GM21528 (cell line): ENCODE measurements at regions not wholly inside any gene's neighbourhood (a gene's known extent, or its start where the extent isn't known, plus 50 kb on each side); places are given as distances from the start of the nearest gene placed in this dataset.
A peak's percentile ranks its signal among the peaks of the same experiment; 100 is the strongest.

ENCODE experiments used
- ATAC-seq: cut with Tn5 transposase; IDR thresholded peaks from one replicate; pipeline ENCODE4 v1.9.1; 2021; ENCODE audit warnings: mild to moderate bottlenecking, moderate library complexity; ENCODE audit not compliant: unreplicated experiment, low FRiP score

DNA sequence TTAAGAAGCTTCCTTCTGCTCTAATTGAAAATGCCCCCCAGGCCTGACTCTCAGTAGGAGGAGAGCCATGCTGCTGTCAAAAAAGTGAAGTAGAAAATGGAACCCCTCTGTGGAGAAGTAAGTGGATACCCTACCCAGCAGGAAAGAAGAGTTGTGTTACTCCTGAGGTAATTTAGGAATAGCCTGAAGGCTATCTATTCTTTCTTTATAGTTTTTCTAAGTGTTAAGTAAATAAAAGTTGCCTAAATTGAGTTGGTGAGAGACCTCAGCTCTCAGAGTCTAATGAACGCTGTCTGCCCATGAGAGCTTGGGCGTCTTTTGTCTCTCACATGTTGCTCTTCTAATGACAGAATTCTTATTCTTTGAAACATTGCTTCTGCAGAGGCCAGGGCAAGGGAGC is 116.2 kb downstream of the NSUN3 start:
- ATAC-seq = no peak

DNA sequence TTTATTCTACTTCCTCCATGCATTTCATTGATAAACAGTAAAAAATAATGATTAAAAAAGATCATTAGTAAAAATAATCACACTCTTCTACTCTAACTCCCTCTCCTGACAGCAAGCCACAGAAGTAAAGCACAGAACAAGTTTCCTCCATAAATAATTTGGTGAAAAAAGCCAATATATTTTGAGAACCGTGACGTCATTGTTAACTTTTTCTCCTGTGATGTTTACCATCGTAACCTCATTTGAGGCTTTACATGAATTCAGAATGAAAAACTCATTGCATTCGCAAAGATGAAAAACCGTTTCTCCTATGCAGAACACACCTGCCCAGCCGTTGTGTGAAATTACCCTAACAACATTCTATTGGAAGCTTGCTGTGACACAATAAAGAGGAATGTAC is 120.7 kb downstream of the NSUN3 start:
- no peak for ATAC-seq

DNA sequence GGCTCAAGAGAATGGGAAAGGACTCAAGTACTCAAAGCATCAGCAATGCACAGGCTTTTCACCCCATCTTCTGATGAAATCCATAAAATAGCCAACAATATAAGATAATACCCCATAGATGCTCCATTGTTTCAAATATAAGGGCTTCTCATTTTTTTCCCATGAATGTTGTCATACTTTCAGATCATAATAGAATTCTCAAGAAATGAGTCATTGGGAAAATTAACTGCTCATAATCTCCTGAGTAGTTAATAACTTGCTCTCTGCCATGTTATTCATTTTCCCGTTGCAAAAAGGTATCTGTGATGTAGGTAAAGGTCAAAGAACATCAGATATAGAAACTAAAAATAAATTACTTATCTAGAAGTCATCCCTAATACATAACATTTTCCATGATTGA is 121.9 kb downstream of the NSUN3 start:
- ATAC-seq = no peak

DNA sequence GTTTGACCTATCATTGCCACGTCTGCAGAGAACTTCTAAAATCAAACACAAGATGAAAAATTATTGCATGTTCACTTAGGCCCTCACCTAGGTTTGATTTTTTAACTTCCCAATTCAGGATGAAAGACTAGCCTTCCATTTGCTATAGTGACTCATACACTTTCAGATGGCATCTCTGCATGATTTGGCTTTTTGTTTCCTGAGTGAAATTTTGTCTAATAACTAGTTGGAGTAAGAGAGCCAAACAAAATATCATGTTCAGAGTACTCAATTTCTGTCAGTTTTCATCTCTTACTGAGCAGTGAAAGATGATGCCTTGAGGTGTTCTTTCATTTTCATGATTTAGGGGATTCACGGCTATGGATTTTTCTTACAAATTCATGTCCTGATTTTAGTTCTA is 122.9 kb downstream of the NSUN3 start:
- no peak for ATAC-seq

DNA sequence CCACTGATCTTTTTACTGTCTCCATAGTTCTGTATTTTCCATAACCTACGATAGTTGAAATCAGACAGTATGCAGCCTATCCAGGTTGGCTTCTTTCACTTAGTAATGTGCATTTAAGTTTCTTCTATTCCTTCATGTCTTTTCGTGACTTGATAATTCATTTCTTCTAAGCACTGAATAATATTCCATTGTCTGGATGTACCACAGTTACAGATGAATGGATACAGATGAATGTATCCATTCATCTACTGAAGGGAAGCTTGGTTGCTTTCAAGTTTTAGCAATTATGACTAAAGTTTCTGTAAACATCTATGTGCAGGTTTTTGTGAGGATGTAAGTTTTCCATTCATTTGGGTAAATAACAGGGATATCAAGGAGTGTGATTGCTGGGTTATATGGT is 124.8 kb downstream of the NSUN3 start:
- ATAC-seq = no peak

DNA sequence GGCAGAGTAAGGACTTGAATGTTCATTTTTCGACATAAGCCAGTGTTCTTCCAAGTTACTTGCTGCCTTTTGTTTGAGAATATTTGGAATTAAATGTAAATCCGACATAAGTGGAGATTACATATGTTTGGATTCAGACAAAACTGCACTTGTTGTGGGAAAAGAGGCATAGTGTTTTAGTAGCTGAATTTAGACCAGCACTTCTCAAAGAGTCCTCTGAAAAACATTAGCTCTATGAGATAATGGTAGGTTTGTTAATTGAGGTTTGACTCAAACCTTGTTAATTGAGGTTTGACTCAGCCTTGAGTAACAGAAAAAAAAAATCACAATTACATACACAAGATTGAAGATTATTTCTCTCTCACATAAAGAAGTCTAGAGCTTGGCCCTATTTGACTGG is 132.5 kb downstream of the NSUN3 start:
- ATAC-seq = no peak

DNA sequence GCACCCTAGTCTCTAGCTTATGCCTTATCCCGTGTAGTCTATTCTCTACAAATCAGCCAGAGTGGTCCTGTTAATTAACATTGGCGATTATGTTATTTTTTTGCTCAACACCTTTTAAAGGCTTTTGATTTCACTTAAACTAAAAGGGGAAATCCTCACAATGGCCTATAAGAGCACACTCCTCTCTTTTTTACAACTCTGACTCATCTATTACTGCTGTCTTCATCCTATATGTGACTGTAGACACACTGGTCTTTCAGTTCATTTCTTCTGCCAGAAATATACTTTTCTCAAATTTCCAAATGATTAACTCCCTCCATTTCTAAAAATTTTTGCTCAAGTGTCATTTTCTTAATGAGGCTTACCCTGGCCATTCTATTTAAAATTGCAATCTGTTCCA is 143.4 kb downstream of the NSUN3 start:
- no peak for ATAC-seq

DNA sequence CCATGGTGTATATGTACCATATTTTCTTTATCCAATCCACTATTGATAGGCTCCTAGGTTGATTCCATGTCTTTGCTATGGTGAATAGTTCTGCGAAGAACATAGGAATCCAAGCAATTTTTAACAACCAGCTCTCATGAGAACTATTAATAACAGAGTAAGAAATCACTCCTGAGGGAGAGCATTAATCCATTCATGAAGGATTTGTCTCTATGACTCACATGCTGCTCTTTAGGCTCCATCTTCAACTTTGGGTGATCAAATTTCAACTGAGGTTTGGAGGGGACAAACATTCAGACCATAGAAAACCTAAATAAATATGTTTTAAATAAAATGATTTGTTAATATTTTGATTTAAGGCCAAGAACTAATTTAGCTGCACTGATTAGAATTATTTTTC is 147.4 kb downstream of the NSUN3 start:
- no peak for ATAC-seq

DNA sequence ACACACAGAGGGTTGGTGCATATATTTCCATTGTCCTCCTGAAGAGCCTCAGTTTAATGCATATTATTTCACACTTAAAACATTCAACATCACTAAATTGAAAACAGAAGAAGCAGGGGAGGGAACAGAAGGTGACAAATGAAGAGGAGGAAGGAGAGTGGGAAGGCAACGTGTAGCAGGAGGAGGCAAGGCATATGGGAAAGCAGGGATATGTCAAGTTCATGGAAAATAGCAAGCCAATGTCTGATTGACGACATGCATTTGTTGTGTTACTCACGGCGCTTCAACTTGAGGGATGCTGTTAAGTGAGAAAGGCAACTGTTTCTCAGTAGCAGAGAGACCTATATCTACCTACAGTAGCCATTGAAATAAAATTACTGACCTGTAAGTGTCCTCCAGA is 154.5 kb downstream of the NSUN3 start:
- ATAC-seq = no peak

DNA sequence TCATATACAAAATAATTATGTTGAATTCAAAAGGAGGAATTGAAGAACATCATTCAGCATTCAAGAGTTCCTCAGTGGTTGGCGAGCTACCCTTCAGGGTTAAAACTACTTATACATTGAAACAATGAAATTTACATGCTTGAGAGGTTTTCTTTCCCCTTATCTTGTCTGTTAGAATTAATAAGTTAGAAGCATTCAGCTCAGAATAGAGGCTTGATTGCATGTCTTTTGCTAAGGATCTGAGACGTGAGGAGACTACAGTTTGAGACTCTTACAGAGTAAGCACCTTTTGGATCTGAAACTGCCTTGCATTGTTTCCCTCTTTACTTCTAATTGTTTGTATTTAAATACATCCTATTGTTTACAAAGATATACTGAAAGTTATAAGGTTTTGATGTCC is 157.6 kb downstream of the NSUN3 start:
- no peak for ATAC-seq

DNA sequence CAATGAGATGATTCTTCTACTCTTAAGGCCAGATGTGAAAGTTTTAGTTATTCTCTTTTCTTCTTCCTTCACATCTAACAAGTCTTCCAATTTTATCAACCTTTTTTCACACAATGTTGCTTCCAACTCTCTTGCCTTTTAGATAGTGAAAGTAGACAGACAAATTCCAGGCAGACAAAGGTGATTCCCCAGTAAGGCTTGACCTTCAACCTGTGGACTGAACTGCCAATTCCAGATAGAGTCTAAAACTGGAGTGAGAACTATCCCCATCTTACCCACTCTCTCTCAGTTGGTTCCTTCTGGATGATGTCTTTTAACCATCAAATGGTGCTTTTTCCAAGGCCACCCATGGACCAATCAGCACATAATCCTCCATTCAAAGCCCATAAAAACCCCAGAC is 159.0 kb downstream of the NSUN3 start:
- ATAC-seq = no peak

DNA sequence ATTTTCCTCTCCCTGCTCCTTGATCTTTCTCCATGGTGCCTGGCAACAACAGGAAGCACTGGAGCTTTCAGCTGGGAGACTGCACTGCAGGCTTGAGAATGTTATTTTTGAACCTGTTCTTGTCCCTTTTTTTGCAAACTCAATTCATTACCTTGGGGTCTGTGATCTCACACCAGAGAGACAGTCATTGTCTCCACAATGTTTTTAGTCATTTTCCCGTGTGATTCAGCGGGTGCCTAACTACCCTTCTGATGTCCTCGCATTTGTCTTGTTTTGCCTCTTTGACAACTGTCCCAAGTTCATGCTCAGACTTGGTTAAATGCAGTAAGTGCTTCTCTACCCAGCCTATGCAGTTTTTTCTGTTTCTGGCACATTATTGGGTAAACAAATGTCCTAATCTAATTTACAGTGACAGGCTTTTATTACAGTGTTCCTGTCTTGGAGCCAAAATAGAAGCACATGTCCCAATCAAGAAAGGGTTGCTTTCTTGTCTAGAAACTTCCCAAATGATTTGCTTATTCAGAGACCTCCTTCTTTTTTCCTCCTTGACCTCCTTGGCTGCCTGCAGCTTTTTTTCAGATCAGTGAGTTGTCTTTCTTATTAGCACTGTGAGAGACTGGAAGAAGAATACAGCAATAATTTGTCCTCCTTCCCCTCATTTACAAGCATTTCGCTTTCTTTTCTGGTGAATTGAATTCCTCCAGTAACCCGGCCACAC is 162.4 kb downstream of the NSUN3 start:
- no peak for ATAC-seq

DNA sequence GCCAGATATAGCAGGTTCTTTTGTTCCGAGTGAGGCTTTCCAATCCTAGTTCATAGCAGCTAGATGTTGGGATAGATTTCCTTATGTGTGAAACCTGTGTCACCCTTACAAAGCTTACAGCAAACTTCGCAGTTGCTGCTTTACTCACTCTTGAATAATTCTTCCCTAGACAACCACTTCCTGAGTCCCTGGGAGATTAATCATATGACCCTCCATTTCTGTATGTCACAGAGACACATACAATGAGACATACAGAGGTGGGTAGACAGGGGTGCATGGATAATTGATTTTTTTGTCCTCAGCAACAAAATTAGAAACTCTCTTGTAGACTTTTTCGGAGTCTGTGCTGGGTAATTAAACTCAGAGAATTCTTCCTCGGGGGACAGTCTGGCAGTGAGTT is 163.2 kb downstream of the NSUN3 start:
- no peak for ATAC-seq

DNA sequence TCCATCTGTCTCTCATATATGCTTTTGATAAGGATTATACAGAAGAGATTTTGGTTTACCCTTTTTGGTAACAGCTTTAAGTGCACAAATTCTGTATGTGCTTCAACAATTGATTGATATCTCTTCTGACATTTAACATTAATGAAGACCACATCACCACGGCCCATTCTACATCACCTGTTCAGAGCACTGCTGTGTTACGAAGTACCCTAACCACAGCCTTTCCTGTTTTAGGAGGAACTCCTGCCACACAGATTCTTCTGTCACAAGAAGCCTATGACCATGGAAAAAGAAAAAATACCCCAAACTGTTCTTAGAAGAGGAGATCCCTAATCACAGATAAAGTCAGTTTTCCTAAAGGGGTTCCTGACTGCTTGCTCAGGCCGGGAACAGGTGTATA is 170.1 kb downstream of the NSUN3 start:
- no peak for ATAC-seq

DNA sequence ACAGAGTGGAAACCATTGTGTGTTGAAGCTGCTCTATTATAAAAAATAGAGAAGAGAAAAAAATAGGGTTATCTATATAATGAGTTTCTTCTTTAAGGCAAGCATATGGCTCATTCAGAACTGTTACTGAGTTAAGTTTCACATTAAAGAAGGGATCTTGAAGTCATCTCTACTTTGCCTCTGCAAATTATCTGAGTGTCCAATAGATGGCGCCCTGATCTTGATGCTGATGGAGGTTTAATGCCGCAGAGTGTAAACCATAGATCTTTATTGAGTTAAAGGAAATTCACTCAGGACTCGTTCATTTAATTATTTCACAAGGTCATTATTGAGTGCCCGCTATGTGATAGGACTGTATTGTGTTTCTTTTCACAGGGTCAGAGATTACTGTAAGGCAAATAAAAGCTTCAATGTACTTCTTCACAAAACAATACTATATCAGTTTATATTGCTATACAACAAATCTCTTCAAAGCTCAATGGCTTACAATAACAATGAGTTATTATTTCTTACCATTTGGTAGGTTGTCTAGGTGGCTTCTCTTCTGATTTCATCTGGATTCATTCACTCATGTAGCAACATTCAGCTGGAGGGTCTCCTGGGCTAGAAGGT is 171.4 kb downstream of the NSUN3 start:
- no peak for ATAC-seq

DNA sequence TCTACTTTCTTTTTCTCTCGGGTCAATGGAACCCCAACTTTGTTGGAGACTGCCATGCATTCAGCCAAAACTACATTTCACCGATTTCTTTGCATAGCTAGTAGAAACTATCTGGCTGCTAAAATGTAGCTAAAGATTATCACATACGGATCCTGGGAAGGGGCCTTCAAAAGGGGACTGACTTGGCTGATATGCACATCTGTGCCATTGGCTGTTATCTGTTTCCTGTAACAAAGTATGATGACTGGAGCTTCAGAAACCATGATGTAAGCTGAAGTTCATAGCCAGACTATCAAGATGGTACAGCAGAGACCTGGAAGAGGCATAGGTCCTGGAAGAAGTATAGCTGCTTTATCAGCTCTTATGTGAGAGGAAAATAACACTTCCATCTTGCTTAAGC is 179.1 kb downstream of the NSUN3 start:
- no peak for ATAC-seq

DNA sequence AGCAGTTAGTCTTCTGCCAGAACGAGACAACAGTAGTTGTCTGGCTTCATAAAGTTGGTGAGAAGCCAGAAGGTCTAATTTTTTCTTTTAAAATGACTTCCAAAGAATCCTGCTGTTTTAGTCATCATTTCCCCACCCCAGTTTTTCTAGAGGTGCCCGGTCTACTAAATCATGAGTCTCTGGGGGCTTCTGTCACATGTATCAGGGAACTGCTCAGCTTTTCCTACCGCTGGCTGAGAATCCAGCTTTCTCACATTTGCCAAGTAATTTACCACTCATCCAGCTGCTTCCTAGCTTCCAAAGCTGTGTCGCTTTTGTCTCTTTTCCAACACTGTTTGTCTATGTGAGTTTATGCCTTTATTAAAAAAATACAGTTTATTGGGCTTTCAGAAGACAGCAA is 183.3 kb downstream of the NSUN3 start:
- ATAC-seq = no peak

DNA sequence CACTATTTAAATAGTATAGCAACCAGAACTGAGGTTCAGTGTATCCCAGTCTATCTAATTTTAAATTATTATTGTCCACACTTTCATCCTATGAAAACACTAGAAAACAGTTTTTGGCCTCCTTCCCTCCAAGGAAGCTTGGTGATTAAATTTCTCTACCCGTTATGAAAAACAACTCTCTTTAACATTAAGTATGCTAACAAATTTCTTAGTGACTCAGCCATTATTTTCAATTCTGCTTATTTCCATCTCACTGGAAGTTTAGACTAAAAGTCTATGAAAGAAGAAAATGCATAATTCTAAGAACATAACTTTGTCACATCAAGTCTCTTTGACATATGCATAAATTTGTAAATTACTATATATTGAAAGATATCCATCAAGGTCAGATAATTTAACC is 185.2 kb downstream of the NSUN3 start:
- ATAC-seq = no peak

DNA sequence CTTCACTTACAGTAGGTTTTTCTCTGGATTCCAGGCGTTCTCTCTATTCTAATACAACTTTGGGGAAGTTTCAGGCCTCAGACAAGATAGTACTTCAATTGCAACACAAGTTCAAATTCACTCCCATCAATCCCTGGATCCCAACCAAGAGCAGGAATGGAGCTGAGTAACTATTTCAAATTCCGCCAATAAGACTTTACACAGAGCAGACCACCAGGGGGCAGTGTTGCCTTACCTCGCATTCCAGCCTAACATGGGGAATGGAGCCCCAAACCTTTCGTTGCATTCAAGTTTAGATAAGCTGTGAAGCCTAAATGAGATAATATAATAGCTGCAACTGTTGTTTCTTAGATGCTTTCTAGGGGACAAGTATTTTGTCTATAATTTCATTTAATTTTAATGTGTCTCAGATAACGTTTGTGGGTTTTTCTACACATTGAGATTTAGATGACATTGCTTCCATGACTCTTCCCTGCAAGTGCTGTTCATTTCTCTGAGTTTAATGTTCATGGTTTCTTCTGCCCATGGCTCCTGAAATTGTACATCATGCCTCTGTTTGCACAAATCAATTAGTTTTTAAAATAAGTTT is 186.7 kb downstream of the NSUN3 start:
- peak; percentile 78 for ATAC-seq

DNA sequence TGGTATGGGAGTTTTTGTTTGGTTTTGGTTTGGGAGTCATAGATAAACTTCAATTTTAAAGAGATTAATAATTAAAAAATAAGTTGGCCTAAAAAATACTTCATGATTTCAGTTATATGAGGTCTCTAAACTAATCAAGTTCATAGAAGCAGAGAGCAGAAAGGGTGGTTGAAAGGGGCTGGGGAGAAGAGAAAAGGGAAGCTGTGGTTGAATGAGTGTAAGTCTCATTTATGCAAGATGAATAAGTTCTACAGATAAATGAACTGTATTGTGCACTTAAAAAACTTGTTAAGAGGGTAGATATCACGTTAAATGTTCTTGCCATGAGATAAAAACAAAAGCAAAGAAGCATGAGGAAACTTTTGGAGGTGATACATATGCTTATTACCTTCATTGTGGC is 188.7 kb downstream of the NSUN3 start:
- ATAC-seq = no peak

DNA sequence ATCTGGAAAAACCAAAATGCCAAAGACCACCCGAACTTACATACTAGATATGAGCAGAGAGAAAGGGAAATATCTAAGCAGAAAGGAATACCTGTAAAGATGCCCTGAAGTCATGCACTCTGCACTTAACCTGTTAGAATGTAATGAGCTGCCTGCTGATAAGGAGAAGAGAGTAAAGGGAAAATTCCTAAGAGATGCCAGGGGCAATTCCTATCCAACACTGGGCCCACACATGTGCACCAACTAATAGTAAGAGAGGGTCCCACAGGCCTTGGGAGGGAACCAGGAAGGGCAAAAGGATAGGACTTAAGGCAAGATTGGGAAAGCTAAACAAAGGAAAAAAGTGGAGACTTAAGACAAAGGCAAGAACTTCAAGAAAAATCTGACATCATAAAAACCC is 189.5 kb downstream of the NSUN3 start:
- no peak for ATAC-seq
